ENCODE measurements at regions not wholly inside any gene's neighbourhood (a gene's known extent, or its start where the extent isn't known, plus 50 kb on each side); places are given as distances from the start of the nearest gene placed in this dataset.

GRCh38 chr1:19591482-19592091 is 52.5 kb upstream of the NBL1 start:
- DNase-seq (ENCODE audit: low read depth), result no peak
- no peak overlapping the region for H3K4me3 ChIP-seq (ENCODE audit: low read length)
- no peak for TF ChIP-seq CTCF (conservative IDR thresholded peaks at IDR 0.05; ENCODE audit: low read length)

- no peak for TF ChIP-seq CTCF (conservative IDR thresholded peaks at IDR 0.05; ENCODE audit: low read length)
- no peak overlapping the region for H3K4me3 ChIP-seq (ENCODE audit: low read length)
- DNase-seq (ENCODE audit: low read depth), result no peak
Measured at GRCh38 chr1:19585507-19585906, 58.6 kb upstream of the NBL1 start.

GRCh38 chr1:19582318-19582717 is 61.8 kb upstream of the NBL1 start:
- peak; percentile 53 for TF ChIP-seq CTCF (conservative IDR thresholded peaks at IDR 0.05; ENCODE audit: low read length)
- DNase-seq (ENCODE audit: low read depth), result no peak
- H3K4me3 ChIP-seq (ENCODE audit: low read length), result no peak overlapping the region

- no peak overlapping the region for H3K4me3 ChIP-seq (ENCODE audit: low read length)
- DNase-seq (ENCODE audit: low read depth), result no peak
- no peak for TF ChIP-seq CTCF (conservative IDR thresholded peaks at IDR 0.05; ENCODE audit: low read length)
Measured at GRCh38 chr1:19581381-19581780, 62.7 kb upstream of the NBL1 start.

GRCh38 chr1:19577561-19577960 is 66.5 kb upstream of the NBL1 start:
- no peak overlapping the region for H3K4me3 ChIP-seq (ENCODE audit: low read length)
- no peak for TF ChIP-seq CTCF (conservative IDR thresholded peaks at IDR 0.05; ENCODE audit: low read length)
- DNase-seq (ENCODE audit: low read depth), result no peak

- no peak for TF ChIP-seq CTCF (conservative IDR thresholded peaks at IDR 0.05; ENCODE audit: low read length)
- H3K4me3 ChIP-seq (ENCODE audit: low read length), result no peak overlapping the region
- DNase-seq (ENCODE audit: low read depth), result peak; percentile 56
Measured at GRCh38 chr1:19577036-19577435, 67.1 kb upstream of the NBL1 start.

- TF ChIP-seq CTCF (conservative IDR thresholded peaks at IDR 0.05; ENCODE audit: low read length), result no peak
- DNase-seq (ENCODE audit: low read depth), result peak; percentile 54
- H3K4me3 ChIP-seq (ENCODE audit: low read length), result no peak overlapping the region
Measured at GRCh38 chr1:19569786-19570185, 74.3 kb upstream of the NBL1 start.

Data from AG10803 (cell line).